Pancreas (tissue), 10 donors: ENCODE measurements at regions not wholly inside any gene's neighbourhood (a gene's known extent, or its start where the extent isn't known, plus 50 kb on each side); places are given as distances from the start of the nearest gene placed in this dataset.

Experiments
- ATAC-seq, 4 donors: fragments of 200-7000 bp; cut with Tn5 transposase; one replicate each; pipeline versions ENCODE4 v1.8.0 to v1.9.1; 2020; ENCODE audit warnings: mild to moderate bottlenecking in 4 of 4, moderate library complexity in 4 of 4
- DNase-seq, 6 donors: peaks; one replicate each; pipeline ENCODE4 v3.0.0-alpha.2; 2020
- FAIRE-seq: peaks from 2 replicates; lab custom pipeline; 2012; peaks lifted over from hg19 to GRCh38; lab: Jason Lieb, UNC
- H3K27ac ChIP-seq, 4 donors: fragments of 200-600 bp; sonication (generic); 1 replicate in 3 of 4; 2 replicates in 1 of 4; pipeline versions ENCODE4 v1.5.0 to v1.8.0; 2020
- H3K27me3 ChIP-seq, 4 donors: fragments of 200-600 bp; one replicate each; pipeline ENCODE4 v1.8.0; 2021
- H3K36me3 ChIP-seq, 3 donors: fragments of 200-600 bp; sonication (generic) in 1 of 3; one replicate each; pipeline versions ENCODE4 v1.5.0 to v1.8.0; 2020 to 2021
- H3K4me1 ChIP-seq, 3 donors: fragments of 200-600 bp; one replicate each; pipeline ENCODE4 v1.8.0; 2021
- H3K4me3 ChIP-seq, 4 donors: fragments of 200-600 bp; sonication (generic) in 2 of 4; one replicate each; pipeline versions ENCODE4 v1.5.0 to v1.8.0; 2020 to 2021
- H3K9me3 ChIP-seq, 4 donors: fragments of 200-600 bp; one replicate each; pipeline ENCODE4 v1.8.0; 2021
- WGBS, 2 donors: extraction: QIAGEN DNeasy Blood & Tissue Kit; methylation state at CpG; one replicate each; pipeline ENCODE4 v1.1.7; 2013; 5-methylcytosine and 5-hydroxymethylcytosine counted together
- intact Hi-C, 3 donors: fragments of 100-400 bp; cut with DNase I; formaldehyde crosslinking; loops; one replicate each; pipeline versions ENCODE4 v1.11.1 to v1.14.2; 2022
- TF ChIP-seq, protein P1 (sequence below), 4 donors: fragments of 200-600 bp; sonication (generic) in 3 of 4; IDR thresholded peaks; one replicate each; pipeline versions ENCODE4 v1.5.0 to v1.8.0; 2021; ENCODE audit warnings: antibody characterized with exemption in 4 of 4
- donor health status: healthy with polysubstance abuse.
- donor health status: DM: no; HTN: no; CAD: no; lungs with moderate emphysema.
- donor health status: DM: no; HTN: no; CAD: no.
- donor health status: control.
- donor health status: control.
- donor health status: Bipolar disorder and iron deficiency.
- donor health status: DM: yes; HTN: yes; CAD: no.
- donor health status: DM: no; HTN: no; CAD: no.
- donor health status: DM: no; HTN: no; CAD: no.
- donor health status: DM: yes; HTN: yes; CAD: no.

DNA sequence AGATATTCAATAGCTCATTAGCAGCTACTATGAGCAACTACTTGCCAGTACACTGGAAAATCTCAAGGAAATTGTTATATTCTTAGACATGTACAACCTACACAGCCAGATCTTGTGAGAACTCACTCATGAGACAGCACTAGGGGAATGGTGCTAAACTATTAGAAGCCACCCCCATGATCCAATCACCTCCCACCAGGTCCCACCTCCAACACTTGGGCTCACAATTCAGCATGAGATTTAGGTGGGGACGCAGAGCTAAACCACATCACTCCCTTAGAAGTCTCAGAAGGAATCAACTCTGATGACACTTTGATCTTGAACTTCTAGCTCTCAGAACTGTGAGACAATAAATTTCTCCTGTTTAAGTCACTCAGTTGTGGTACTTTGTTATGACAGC lies 418.3 kb upstream of the SPHKAP start:
- Histone ChIP-seq H3K27me3 (no peaks in the 10 kb centered on the region), H3K27ac (no peak overlapping the region), H3K36me3 (no peaks in the 10 kb centered on the region), H3K9me3 (no peaks in the 10 kb centered on the region), H3K4me1 (no peaks in the 10 kb centered on the region), H3K4me3 (no peak overlapping the region)
- TF ChIP-seq, protein P1, sequence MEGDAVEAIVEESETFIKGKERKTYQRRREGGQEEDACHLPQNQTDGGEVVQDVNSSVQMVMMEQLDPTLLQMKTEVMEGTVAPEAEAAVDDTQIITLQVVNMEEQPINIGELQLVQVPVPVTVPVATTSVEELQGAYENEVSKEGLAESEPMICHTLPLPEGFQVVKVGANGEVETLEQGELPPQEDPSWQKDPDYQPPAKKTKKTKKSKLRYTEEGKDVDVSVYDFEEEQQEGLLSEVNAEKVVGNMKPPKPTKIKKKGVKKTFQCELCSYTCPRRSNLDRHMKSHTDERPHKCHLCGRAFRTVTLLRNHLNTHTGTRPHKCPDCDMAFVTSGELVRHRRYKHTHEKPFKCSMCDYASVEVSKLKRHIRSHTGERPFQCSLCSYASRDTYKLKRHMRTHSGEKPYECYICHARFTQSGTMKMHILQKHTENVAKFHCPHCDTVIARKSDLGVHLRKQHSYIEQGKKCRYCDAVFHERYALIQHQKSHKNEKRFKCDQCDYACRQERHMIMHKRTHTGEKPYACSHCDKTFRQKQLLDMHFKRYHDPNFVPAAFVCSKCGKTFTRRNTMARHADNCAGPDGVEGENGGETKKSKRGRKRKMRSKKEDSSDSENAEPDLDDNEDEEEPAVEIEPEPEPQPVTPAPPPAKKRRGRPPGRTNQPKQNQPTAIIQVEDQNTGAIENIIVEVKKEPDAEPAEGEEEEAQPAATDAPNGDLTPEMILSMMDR (IDR thresholded peaks at IDR 0.05): no peak
- intact Hi-C loops: no loop called here
- DNase-seq: no peak
- no peak for ATAC-seq
- 88 to 100% methylated on average over 1 of the region's 1 CpG for WGBS, 2 donors
- no peak for FAIRE-seq

DNA sequence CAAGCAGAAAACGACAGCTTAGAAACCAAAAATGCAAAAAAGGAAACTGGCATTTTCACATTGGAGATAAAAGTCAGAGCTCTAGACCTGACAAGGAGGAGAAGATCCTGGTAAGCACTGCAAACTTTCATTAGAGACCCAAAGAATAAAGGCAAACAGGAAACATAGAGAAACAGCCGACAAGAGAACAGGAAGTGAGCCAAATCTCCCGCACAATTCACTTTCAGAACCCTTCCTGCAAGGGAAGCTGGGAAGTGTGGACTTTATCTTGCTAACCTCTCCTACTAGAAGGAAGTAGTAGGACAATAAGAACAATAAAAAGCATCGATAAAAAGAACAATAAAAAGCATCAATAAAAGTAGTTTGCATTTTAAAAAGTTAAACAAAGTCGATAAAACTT lies 417.8 kb upstream of the SPHKAP start:
- FAIRE-seq (peak; percentile 49), ATAC-seq (no peak), DNase-seq (no peak)
- no peak overlapping the region for H3K4me3 ChIP-seq
- intact Hi-C loops: no loop called here
- no peaks in the 10 kb centered on the region for H3K36me3 ChIP-seq
- TF ChIP-seq, protein P1 (IDR thresholded peaks at IDR 0.05): no peak
- no peaks in the 10 kb centered on the region for H3K27me3 ChIP-seq
- WGBS, 2 donors: 66 to 79% methylated on average over 5 of the region's 5 CpGs
- H3K4me1 ChIP-seq: no peaks in the 10 kb centered on the region
- H3K27ac ChIP-seq: no peak overlapping the region
- no peaks in the 10 kb centered on the region for H3K9me3 ChIP-seq

DNA sequence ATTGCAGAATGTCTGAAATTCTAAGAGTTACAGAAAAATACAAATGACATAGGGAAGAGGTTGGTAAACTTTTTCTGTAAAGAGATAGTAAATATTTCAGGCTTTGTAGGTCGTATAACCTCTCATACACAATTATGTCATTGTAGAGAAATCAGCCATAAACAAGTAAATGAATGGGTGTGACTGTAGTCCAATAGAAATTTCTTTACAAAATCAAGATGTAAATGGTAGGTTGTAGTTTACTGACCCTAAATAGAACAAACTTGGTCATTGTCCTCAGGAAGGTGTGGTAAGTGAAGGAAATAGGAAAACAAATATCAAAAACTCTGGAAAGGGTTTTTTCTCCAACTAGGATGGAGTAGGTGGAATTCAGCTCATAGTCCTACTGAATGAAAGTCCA lies 415.5 kb upstream of the SPHKAP start:
- ATAC-seq: no peak
- H3K4me1 ChIP-seq: no peaks in the 10 kb centered on the region
- no peaks in the 10 kb centered on the region for H3K27me3 ChIP-seq
- 0 to 2% methylated on average over 1 of the region's 1 CpG for WGBS, 2 donors
- H3K9me3 ChIP-seq: no peaks in the 10 kb centered on the region
- DNase-seq: no peak
- H3K27ac ChIP-seq: no peak overlapping the region
- no peak overlapping the region for H3K4me3 ChIP-seq
- no peaks in the 10 kb centered on the region for H3K36me3 ChIP-seq
- TF ChIP-seq, protein P1 (IDR thresholded peaks at IDR 0.05): no peak
- intact Hi-C loops: no loop called here
- no peak for FAIRE-seq

DNA sequence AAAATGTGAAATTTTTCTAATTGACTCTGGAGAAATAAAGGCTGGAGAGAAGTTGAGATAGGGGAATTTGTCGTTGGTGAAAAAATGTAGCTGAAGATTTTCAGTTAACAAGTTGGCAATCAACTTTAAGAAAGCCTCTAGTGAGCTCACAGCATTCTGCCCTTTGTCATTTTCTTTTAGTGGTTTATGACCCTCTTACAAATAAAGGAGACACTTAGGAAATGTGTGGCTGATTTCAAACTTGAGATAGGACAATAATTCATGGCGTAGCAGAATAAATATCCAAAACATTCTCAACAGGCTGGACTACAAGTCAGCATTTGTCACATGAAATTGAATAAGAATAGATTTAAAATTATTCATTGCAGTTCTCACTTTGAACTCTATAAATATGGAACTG lies 412.5 kb upstream of the SPHKAP start:
- FAIRE-seq (no peak), DNase-seq (no peak), ATAC-seq (no peak)
- 74 to 88% methylated on average over 2 of the region's 2 CpGs for WGBS, 2 donors
- H3K27me3 ChIP-seq: no peaks in the 10 kb centered on the region
- H3K4me1 ChIP-seq: no peaks in the 10 kb centered on the region
- H3K27ac ChIP-seq: no peak overlapping the region
- no peak overlapping the region for H3K4me3 ChIP-seq
- H3K9me3 ChIP-seq: no peaks in the 10 kb centered on the region
- no peaks in the 10 kb centered on the region for H3K36me3 ChIP-seq
- intact Hi-C loops: no loop called here
- TF ChIP-seq, protein P1 (IDR thresholded peaks at IDR 0.05): no peak

DNA sequence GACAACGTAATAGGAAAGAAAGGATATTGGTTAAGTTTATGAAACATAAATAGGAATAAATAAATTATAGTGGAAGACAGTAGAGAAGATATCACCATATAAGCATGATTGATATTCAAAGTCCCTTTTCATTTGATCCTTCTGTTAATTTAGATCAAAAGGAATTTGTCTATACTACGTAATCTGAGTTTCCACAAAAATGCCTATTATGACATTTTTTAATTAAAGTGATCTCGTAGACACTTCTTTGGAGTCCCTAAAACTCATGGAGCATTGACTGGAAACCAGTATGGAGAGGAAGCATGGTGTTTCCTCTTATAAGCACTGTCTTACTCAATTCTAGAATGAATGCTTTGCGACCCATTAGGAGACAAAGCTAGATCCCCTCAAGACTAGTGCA lies 411.4 kb upstream of the SPHKAP start:
- H3K36me3 ChIP-seq: no peaks in the 10 kb centered on the region
- H3K27me3 ChIP-seq: no peaks in the 10 kb centered on the region
- no peak overlapping the region for H3K27ac ChIP-seq
- intact Hi-C loops: no loop called here
- FAIRE-seq (no peak), DNase-seq (no peak), ATAC-seq (no peak)
- TF ChIP-seq, protein P1 (IDR thresholded peaks at IDR 0.05): no peak
- 51 to 69% methylated on average over 4 of the region's 4 CpGs for WGBS, 2 donors
- no peaks in the 10 kb centered on the region for H3K4me1 ChIP-seq
- no peak overlapping the region for H3K4me3 ChIP-seq
- no peaks in the 10 kb centered on the region for H3K9me3 ChIP-seq
